Uterus (tissue), 3 donors: ENCODE measurements at regions not wholly inside any gene's neighbourhood (a gene's known extent, or its start where the extent isn't known, plus 50 kb on each side); places are given as distances from the start of the nearest gene placed in this dataset.

Experiments
- DNase-seq, 2 donors: peaks; one replicate each; pipeline ENCODE4 v3.0.0-alpha.2; 2019 to 2020
- H3K27ac ChIP-seq, 2 donors: fragments of 200-600 bp; sonication (generic); 1 replicate in 1 of 2; 2 replicates in 1 of 2; pipeline ENCODE4 v1.5.1; 2016 to 2018
- H3K27me3 ChIP-seq, 2 donors: fragments of 200-600 bp; sonication (generic); one replicate each; pipeline ENCODE4 v1.5.1; 2018 to 2019; ENCODE audit warnings: control low read depth in 1 of 2
- H3K36me3 ChIP-seq, 2 donors: fragments of 200-600 bp; sonication (generic); one replicate each; pipeline ENCODE4 v1.5.1; 2019; ENCODE audit warnings: control low read depth in 1 of 2
- H3K4me1 ChIP-seq, 2 donors: fragments of 200-600 bp; sonication (generic); one replicate each; pipeline ENCODE4 v1.5.1; 2018 to 2019; ENCODE audit warnings: control low read depth in 1 of 2
- H3K4me3 ChIP-seq, 2 donors: fragments of 200-600 bp; sonication (generic); 1 replicate in 1 of 2; 2 replicates in 1 of 2; pipeline ENCODE4 v1.5.1; 2018 to 2019; ENCODE audit warnings: mild to moderate bottlenecking in 1 of 2
- H3K9me3 ChIP-seq, 2 donors: fragments of 200-600 bp; sonication (generic); one replicate each; pipeline ENCODE4 v1.5.1; 2019; ENCODE audit warnings: control low read depth in 1 of 2
- POLR2A ChIP-seq, 2 donors: fragments of 450-650 bp; IDR thresholded peaks; one replicate each; pipeline ENCODE4 v1.6.1; 2016; ENCODE audit warnings: antibody characterized with exemption in 2 of 2, mild to moderate bottlenecking in 1 of 2, moderate library complexity in 1 of 2
- intact Hi-C: fragments of 100-400 bp; cut with DNase I; formaldehyde crosslinking; loops from one replicate; pipeline ENCODE4 v1.15.1; 2023; ENCODE audit warnings: low total_unique reads
- TF ChIP-seq, protein P1 (sequence below), 4 experiments: fragments of 200-600 bp in 2 of 4; fragments of 450-650 bp in 2 of 4; sonication (generic) in 2 of 4; IDR thresholded peaks; one replicate each; pipeline ENCODE4 v1.5.1; 2016 to 2019; ENCODE audit warnings: antibody characterized with exemption in 4 of 4, mild to moderate bottlenecking in 2 of 4, moderate library complexity in 1 of 4
- donor health status: DM: yes; HTN: yes; CAD: no.

DNA sequence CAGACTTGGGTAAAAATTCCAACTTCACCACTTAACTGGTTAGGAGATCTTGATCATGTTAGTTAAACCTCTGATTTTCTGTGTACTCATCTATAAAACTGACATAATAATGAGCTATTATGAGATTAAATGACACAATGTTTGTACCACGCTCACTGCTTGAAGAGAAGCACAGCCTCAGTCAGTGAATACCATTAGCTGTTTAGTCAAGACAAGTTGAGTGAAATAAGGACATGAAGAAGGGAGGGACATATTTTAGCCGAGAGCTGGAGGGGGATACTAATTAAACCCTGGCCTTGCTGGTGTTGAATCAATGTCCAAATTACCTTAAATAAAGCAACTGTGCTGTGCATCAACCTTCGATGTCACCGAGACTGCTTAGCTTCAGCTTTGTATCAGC is 105.1 kb upstream of the TOX3 start:
- DNase-seq = no peak
- intact Hi-C loops = no loop called here
- Histone ChIP-seq H3K27ac (no peak overlapping the region), H3K4me1 (no peaks in the 10 kb centered on the region), H3K9me3 (no peaks in the 10 kb centered on the region), H3K36me3 (no peaks in the 10 kb centered on the region), H3K27me3 (no peaks in the 10 kb centered on the region), H3K4me3 (no peak overlapping the region)
- no peak for TF ChIP-seq POLR2A (IDR thresholded peaks at IDR 0.05)
- TF ChIP-seq, protein P1, sequence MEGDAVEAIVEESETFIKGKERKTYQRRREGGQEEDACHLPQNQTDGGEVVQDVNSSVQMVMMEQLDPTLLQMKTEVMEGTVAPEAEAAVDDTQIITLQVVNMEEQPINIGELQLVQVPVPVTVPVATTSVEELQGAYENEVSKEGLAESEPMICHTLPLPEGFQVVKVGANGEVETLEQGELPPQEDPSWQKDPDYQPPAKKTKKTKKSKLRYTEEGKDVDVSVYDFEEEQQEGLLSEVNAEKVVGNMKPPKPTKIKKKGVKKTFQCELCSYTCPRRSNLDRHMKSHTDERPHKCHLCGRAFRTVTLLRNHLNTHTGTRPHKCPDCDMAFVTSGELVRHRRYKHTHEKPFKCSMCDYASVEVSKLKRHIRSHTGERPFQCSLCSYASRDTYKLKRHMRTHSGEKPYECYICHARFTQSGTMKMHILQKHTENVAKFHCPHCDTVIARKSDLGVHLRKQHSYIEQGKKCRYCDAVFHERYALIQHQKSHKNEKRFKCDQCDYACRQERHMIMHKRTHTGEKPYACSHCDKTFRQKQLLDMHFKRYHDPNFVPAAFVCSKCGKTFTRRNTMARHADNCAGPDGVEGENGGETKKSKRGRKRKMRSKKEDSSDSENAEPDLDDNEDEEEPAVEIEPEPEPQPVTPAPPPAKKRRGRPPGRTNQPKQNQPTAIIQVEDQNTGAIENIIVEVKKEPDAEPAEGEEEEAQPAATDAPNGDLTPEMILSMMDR (IDR thresholded peaks at IDR 0.05) = no peak

DNA sequence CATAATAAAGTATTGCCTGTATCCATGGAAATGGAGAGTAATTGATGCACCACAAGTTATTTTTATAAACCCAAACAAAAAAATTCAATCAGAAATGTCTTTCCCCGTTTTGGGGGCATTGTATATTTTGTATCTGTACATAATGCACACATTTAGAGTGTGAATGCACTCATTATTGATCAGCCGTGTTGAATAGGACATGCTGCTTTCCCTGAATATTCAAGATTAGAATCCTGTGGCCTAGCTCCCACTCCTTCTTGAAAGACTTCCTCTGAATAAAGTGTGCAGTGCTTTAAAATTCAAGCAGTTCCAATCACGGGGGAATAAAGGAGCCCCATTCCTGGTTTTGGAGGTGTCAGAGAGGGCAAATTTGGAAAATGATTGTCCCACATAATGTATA is 103.8 kb upstream of the TOX3 start:
- intact Hi-C loops = no loop called here
- TF ChIP-seq, protein P1 (IDR thresholded peaks at IDR 0.05) = no peak
- no peak for TF ChIP-seq POLR2A (IDR thresholded peaks at IDR 0.05)
- H3K4me1 ChIP-seq = no peaks in the 10 kb centered on the region
- no peak for DNase-seq
- no peaks in the 10 kb centered on the region for H3K36me3 ChIP-seq
- H3K27me3 ChIP-seq = no peaks in the 10 kb centered on the region
- no peak overlapping the region for H3K27ac ChIP-seq
- H3K9me3 ChIP-seq = no peaks in the 10 kb centered on the region
- H3K4me3 ChIP-seq = no peak overlapping the region

DNA sequence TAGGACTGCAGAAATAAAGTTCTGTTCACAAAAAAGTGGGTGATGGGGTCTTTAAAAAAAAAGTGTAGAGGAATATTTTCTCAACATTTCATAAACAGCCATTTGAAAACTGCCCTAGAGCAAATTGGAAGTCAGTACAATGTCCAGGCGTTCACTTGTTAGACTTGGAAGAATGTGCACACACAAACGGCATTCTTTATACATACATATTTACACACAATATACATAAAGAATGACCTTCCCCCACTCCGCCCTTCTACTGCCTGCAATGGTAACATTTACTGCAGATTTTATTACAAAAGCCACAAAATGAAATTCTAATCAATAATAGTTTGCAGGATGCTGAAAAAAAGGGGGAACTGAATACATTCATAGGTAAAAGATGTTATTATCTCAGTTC is 103.4 kb upstream of the TOX3 start:
- H3K4me1 ChIP-seq = no peaks in the 10 kb centered on the region
- H3K9me3 ChIP-seq = no peaks in the 10 kb centered on the region
- DNase-seq = no peak
- H3K27ac ChIP-seq = no peak overlapping the region
- H3K4me3 ChIP-seq = no peak overlapping the region
- no peaks in the 10 kb centered on the region for H3K36me3 ChIP-seq
- no peak for TF ChIP-seq POLR2A (IDR thresholded peaks at IDR 0.05)
- TF ChIP-seq, protein P1 (IDR thresholded peaks at IDR 0.05) = no peak
- intact Hi-C loops = no loop called here
- H3K27me3 ChIP-seq = no peaks in the 10 kb centered on the region

DNA sequence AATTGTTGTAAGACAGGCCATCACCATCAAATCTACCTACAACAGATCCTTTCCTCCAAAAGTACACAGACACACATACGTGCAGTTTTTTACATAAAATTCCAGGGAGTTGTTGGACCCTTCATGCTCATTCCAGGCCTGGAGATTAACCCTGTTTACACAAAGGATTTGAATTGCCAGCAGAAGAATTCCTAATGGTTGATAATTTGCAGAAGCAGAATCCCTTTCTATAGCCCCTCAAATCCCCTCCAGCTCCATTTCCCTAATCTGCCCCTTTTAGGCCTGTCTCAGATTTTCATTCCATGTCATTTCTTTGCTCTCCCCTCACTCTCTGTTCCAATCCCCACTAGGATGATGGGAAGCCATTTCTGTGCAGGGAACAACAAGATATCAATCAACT is 102.9 kb upstream of the TOX3 start:
- no peaks in the 10 kb centered on the region for H3K36me3 ChIP-seq
- H3K27me3 ChIP-seq = no peaks in the 10 kb centered on the region
- no peaks in the 10 kb centered on the region for H3K4me1 ChIP-seq
- no peak overlapping the region for H3K27ac ChIP-seq
- H3K4me3 ChIP-seq = no peak overlapping the region
- no peaks in the 10 kb centered on the region for H3K9me3 ChIP-seq
- no peak for DNase-seq
- intact Hi-C loops = no loop called here
- no peak for TF ChIP-seq POLR2A (IDR thresholded peaks at IDR 0.05)
- TF ChIP-seq, protein P1 (IDR thresholded peaks at IDR 0.05) = no peak

DNA sequence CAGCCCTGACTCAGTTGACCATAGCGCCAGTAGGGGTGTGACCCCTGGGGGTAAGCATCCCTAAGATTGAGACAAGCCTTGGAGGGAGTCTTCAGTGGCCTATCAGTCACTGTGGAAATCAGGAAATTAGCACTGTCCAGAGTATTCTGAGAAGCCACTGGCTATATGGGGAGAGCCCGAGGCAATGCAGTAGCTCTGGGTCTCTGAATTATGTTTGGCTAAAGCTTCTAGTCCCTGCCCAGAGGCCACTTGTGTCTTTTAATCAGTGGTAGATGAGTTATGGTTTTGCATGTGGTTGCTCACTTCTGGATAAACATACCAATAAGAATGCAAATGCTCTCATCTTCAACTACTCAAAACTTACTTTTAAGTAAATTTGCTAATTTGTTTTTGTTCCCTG is 100.6 kb upstream of the TOX3 start:
- intact Hi-C loops = no loop called here
- no peaks in the 10 kb centered on the region for H3K36me3 ChIP-seq
- no peaks in the 10 kb centered on the region for H3K4me1 ChIP-seq
- TF ChIP-seq POLR2A (IDR thresholded peaks at IDR 0.05) = no peak
- TF ChIP-seq, protein P1 (IDR thresholded peaks at IDR 0.05) = no peak
- H3K4me3 ChIP-seq = no peak overlapping the region
- H3K27me3 ChIP-seq = no peaks in the 10 kb centered on the region
- H3K27ac ChIP-seq = no peak overlapping the region
- H3K9me3 ChIP-seq = no peaks in the 10 kb centered on the region
- DNase-seq = no peak
